ENCODE measurements at regions not wholly inside any gene's neighbourhood (a gene's known extent, or its start where the extent isn't known, plus 50 kb on each side); places are given as distances from the start of the nearest gene placed in this dataset.
"Not testable (repeated sequence)": the region's sequence is repeated elsewhere in the genome, so short reads cannot be mapped to it uniquely, and the experiment has no call there.

DNA sequence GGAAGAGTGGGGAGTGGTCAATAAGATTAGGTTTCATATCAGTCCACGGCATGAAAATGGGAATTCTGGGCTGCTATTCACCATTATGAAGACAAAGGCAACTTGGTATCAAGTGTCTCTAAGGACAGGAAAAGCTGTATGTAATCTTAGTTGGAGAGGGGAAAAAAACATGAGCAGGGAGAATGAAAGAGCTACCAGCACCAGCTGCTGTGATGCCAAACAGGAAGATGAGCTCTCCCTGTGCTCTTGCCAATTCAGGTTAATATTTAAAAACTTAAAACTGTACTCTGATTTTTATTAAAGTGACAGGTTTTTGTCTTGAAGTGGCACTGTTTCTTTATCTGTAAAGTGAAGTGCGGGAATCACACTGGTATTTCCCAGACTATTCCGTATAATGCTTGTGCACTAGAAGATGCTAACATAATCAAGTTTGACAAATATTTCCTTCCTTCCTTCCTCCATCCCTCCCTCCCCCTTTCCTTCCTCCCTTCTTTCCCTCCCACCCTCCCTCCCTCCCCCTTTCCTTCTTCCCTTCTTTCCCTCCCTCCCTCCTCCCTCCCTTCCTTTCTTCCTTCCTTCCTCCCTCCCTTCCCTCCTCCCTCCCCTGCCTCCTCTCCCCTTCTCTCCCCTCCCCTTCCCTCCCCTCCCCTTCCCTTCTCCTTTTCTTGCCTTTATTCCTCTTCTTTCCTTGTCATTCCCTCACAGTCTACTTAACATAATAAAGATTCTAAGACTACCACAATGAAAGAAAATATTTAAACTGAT is 1383.0 kb upstream of the C9orf72 start:
- no peak for DNase-seq

DNA sequence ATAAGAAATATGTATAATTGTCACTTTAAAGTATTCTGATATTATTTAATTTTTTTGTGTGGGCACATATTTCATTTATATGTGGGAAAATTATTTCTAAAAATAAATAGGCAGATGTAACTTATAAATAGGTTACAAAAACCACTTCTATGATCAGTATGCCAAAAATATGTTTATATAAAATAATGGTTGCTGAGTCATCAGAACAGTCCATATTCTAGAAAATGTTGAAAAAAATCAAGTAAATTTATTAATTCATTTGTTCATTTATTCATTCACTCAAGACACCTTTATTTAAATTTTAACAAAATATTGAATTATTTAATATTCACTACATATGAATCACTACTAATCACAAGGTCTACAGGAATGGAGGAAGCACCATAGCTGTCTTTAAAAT is 1387.3 kb upstream of the C9orf72 start:
- no peak for DNase-seq

DNA sequence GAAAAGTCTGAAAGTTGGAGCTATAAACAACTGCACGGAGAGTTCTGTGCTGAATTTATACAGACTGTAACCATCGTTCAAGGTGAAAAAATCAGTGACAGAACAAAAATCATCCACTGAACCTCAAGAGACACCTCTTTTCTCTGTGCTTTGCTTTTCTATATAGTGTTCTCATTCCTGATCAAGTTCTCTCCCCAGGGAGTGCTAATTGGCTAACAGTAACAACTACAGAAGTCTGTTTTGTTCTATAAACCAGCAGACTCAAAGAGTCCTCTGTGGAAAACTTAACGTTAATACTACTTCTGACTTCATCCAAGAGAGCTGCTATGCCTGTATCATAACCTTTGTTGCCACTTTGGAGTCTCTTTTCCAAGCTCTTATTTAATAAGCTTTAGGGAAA is 1388.3 kb upstream of the C9orf72 start:
- no peak for DNase-seq

DNA sequence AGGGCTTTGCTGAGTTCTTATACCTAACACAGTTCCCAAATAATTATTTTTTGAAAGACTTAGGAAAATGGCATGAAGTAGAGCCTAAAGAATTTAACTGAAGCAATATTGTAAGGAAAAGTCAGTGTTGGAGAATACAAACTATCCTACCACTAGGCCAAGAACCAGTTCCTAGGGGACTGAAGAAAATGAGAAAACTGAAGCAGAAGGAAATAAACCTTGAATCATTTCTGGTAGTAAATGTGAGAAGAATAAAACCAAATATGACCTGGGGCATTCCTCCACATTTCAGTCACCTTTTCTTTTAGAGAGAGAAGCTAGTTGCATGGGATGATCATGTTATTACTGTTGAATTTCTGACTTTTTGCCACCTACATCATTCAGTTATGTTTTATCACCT is 1393.9 kb upstream of the C9orf72 start:
- DNase-seq = no peak

DNA sequence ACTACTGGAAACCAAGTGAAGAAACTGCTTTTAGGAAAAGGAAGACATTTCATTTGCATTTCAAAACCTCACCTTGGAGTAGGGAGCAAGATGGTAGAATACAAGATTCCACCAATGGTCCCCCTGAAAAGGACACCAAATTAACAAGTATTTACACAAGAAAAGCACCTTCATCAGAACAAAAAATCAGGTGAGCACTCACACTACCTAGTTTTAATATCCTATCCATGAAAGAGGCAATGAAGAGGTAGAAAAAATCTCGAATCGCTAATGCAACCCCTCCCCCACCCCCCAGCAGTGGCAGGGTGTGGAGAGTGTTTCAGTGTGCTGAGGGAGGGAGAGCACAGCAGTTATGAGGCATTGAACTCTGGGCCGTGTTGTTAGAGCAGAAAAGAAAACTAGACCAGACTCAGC is 1397.0 kb upstream of the C9orf72 start:
- no peak for DNase-seq

DNA sequence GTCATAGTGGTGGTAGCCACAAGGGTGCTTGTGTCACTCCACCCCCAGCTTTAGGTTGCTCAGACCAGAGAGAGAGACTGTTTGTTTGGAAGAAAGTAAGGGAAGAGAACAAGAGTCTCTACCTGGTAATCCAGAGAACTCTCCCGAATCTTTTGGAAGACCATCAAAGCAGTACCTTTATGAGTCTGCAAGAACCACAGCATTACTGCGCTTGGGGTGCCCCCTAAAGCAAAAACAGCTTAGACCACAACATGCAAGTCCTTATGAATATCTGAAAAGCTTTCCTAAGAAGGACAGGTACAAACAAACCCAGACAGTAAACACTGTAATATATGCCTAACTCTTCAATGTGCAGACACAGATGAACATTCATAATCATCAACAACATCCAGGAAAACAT is 1398.6 kb upstream of the C9orf72 start:
- DNase-seq = no peak

DNA sequence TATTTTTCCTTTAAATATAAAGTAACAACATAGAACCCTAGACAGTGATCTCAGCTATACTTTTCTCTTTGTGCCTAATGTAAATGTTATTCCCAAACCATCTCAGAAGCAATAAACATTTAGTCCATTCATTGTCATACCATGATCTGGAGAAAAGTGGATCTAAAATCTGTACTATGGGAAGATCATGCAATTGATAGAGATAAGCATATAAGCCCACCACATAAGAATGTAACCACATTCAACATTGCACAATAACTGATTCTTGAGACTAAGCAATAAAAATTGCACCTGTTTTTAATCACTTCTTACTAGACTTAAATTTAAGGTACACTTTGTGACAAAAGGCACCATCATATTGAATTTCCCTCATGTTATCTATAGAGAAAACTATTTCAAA is 1403.0 kb upstream of the C9orf72 start:
- DNase-seq = no peak

DNA sequence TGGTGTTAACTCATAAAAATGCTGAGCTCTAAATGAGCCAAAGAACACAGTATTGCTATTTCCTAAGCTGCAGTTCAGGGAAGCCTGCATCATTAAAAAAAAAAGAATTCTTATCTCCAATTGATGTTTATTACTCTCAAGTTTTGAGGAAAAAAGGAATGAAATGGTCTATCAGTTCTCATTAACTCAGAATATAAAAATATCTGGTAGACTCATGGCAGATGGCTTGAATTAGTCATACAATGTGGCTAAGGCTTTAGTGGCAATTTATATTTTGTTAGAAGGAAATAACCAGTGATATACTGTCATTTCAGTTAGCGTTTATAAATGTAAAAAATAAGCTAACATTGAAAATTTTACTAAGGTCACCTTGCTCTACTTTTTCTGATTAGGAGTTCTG is 1403.4 kb upstream of the C9orf72 start:
- DNase-seq = no peak

DNA sequence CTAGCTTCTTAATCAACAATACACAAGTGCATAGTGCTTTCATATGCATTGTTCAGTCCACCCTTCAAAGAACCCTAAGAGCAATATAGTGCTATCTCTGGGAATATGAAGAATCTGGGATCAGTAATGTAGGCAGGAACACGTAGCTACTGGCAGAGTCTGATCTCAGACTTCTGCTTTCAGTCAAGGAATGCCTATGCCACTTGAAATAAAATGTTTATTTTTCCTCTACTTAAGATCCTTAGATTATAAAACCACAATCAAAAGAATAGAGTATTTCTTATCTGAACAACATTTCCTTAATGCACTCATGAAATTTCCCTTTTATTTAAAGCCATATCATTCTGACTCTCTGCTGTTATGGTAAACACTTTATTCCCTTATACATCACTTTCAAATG is 1407.8 kb upstream of the C9orf72 start:
- no peak for DNase-seq

DNA sequence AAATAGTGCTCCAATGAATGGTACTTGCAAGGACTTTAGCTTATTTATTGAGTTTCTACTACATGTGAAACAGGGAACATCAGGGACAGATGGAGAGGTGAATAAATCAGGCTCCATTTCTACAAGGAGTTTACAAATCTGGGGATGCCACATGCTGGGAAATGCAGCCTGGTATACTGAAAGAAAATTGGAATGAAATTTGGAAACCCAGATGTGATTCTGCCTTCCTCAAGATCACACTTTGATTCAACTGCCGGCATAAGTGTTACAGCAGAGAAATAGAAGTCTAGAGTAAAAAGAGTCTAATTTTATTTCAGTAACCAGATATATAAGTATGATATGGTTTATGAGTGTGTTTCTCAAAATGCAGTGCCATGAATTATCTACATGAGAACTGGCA is 1408.4 kb upstream of the C9orf72 start:
- DNase-seq = no peak

DNA sequence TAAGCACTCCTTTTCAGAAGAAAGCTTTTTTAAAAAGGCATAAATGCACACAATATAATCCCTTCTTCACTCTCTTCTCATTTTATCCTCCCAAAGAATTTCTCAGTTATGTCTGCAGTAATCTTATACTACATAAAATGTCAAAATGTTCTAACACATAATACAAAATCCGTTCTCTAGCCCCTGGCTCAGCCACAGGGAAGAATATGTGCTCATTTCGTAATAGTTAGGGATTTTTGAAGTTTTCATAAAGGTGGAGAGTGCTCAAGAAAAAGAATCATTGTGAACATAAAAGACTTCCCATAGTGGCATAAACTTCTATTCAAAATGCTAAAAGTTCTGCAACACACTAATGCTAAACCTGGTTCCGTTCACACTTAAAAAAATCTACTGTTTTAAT is 1410.7 kb upstream of the C9orf72 start:
- no peak for DNase-seq

DNA sequence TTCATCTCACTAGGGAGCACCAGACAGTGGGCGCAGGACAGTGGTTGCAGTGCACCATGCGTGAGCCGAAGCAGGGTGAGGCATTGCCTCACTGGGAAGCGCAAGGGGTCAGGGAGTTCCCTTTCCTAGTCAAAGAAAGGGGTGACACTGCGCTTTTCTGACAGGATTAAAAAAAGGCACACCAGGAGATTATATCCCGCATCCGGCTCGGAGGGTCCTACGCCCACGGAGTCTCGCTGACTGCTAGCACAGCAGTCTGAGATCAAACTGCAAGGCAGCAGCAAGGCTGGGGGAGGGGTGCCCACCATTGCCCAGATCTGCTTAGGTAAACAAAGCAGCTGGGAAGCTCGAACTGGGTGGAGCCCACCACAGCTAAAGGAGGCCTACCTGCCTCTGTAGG is 1416.7 kb upstream of the C9orf72 start:
- not testable (repeated sequence) for DNase-seq

DNA sequence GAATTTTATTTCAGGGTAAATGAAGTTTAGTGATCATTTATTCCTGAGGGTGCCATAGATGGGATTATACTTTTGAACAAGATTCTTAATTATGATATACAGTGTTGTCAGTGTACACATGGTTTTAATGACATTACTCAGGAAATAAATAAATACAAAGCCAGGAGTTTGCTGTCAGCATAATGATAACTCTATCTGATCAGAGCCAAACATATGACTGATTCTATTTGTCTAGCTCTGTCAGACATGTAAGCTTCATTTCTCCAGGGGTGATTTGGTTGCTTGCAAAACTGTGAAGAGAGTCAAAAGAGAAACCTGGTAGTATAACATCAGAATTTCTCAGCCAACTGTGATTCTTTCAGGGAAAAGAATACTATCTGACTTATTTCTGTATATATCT is 1425.8 kb upstream of the C9orf72 start:
- DNase-seq = no peak

DNA sequence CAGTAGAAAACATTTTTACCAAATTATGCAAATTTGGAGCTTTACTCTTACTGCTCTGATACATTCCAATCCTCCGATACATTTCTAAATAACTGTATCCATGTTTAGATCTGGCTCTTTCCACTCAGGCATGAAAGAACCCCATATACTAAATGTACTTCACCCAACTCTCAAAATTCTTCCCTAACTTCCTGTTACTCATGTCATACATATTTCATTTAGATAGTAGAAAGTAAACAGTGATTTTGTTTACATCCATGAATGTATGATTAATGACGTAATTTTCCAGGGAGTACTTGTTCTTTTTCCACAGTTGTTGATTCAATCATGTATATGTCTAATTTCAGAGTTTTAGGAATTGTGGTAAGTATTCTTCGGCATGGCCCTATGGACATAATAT is 1426.5 kb upstream of the C9orf72 start:
- no peak for DNase-seq

DNA sequence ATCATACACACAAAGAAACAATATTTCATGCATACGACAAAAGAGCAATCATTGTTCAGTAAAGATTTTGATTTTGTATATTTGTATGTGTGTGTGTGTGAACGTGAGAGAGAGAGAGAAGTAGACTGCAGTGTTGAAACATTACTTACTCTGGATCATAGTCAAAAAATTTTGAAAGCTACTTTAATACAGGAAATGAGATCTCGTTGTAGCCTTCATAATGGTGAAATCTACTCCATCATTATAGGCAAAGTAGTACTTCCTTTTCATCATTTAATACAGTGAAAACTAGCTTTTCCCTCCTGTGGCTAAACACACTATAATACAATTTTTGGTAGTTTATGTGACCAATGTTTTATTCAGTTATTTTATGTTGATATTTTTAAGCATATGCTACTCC is 1427.7 kb upstream of the C9orf72 start:
- no peak for DNase-seq

DNA sequence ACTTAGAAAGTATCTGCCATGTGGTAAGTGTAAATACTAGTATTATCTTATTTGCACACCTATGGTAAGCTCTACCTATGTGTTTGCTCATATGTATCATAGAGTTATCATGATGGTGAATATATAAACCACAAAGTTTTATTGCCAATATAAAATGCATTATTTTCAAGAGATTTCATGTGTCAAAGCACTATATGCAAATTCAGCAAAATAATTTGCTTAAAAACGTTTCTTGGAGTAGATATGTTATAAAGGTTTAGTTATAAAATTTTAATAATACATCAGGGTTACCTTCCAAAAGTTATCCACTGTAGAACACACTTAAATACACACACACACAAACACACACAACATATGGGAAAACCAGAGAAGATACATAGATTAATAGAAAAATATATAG is 1431.7 kb upstream of the C9orf72 start:
- DNase-seq = no peak

DNA sequence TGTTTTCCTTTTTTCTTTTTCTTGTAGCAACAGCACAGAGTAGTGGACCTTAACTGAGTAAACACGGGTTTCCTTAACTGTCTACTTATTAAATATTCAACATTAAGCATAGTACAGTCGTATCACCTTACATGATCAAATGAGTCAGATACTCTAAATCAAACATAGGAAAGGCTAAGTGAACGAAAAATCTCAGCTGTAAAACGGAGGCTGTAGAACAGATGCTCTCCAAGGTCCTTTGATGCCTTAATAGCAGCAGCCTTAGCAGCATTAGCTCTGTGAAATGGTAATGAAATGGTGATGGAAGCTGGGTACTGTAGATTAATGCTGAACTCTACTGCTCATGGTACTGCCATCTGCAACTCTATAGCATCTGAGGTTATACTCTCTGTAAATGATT is 1433.3 kb upstream of the C9orf72 start:
- DNase-seq = no peak

DNA sequence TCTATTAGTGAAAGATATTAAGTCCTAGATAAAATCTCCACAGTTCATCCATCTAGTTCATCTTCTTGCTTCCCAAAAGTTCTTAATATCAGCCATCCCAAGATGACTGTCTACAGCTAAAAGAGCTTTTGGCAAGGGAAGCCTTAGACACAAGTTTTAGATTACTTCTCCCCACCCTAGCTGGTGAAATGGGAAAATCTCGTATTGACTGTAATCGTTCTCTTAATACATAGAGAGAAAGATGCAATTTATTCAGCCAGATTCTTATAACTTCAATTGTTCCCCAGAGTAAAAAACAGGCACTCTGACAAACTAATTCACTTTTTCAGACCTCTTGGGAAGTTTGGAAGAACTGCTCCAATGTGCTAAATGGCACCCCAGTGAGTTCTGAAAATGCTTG is 1439.6 kb upstream of the C9orf72 start:
- no peak for DNase-seq

DNA sequence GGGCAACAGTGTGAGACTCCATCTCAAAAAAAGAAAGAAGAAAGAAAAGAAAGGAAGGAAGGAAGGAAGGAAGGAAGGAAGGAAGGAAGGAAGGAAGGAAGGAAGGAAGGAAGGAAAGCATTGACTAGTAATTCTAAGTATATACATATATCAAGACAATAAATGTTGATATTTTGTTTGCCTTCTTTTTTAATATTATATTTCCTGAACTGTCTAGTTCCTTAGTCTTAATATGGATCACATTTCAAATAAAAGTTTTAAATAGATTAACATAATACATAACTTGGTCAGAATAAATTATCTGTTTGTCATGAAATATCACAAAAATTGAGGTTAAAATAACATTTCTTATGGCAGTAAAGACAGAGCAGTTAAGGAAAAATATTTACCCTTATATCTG is 1448.4 kb upstream of the C9orf72 start:
- no peak for DNase-seq

DNA sequence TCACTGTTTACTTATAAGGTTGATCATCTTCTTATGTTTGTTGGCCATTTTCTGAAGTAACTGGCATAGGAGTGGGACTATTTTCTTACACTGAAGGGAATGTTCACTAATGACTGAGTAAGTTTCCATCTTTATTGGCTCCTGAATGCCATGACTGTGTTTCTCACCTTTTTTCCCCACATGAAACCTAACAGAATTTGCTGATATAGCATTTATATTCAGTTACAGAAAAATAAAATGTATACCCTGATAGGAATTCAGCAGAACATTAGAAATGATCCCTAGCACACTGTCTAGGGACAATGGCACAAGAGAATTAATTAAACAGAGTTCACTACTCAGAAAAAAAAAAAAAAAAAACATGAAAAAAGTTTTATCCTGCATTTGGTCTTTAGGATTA is 1465.1 kb upstream of the C9orf72 start:
- DNase-seq = no peak

DNA sequence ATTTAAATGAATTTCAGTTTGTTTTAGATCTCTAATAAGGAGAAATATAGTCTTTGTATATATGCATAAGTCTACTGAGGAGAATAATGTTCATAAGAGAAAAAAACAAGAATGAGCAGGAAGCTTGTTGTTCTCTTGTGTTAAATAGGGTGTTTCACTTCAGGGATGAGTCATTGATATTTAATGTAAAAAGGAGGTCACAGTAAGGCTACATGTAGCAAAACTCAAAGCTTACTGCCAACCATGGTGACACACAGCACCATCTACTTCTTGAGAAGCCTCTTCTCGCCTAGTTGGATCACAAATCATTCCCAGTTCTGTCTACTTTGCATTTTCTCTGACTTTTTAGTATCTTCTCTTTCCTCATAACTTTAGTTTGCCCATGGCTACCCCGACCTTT is 1466.0 kb upstream of the C9orf72 start:
- DNase-seq = no peak

DNA sequence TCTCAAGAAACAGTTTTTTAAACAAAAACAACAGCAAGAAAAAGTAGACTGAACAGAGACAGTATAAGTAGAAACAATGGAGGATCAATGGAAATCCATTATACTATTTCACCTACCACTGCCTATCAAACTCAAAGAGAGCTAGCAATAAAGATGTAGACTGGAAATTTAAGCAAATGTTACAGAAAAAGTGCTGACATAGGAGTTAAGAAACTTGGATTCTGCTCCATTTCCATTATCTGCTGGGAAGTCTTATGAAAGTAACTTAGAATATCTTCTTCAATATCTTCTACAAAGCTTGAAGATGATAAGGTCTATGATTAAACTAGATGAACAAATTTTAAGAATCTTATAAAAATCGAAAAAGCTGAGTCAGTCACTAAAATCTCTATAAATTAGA is 1469.8 kb upstream of the C9orf72 start:
- DNase-seq = no peak

DNA sequence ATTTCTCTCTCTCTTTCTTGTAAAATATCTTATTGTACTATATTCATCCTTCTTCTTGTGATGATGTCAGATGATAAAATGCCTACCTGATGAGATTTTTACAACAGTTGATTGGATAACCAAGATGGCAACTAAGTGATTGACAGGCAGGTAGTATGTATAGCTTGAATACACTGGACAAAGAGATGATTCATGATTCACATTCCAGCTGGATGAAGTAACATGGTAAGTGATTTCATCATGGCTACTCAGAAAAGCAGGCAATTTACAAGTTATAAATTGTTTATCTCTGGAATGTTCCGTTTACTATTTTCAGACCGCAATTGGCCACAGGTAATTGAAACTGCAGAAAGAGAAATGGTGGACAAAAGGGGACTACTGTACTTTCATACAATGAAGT is 1471.7 kb upstream of the C9orf72 start:
- no peak for DNase-seq

DNA sequence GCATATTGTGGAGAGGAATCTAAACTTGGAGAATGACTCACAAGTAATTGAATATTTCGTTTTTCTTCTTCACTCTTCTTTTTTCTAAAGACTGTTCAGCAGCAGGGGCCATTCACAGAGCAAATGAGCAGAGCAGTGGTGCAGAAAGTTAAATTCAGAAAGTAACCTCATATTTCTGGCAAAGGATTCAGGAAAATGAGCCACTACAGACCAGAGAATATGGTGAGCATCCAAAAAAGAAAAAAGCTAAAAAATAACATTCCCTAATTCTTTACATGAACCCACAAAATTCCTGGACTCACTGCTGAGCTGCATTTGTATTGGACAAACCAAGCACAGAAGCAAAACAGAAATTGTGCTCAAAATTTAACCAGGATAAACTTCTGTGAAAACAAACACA is 1486.8 kb upstream of the C9orf72 start:
- no peak for DNase-seq

DNA sequence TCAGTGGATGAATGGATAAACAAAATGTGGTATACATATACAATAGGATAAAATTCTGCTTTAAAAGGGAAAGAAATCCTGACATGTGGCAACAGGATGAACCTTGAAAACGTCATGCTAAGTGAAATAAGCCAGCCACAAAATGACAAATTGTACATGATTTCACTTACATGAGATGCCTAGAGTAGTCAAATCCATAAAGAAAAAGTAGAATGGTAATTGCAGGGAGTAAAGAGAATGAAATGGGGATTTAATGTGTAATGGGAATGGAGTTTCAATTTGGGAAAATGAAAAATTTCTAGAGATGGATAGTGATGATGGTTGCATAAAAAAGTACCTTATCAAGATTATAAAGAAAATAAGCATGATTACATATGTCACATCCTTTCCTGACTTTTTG is 1489.2 kb upstream of the C9orf72 start:
- DNase-seq = no peak

DNA sequence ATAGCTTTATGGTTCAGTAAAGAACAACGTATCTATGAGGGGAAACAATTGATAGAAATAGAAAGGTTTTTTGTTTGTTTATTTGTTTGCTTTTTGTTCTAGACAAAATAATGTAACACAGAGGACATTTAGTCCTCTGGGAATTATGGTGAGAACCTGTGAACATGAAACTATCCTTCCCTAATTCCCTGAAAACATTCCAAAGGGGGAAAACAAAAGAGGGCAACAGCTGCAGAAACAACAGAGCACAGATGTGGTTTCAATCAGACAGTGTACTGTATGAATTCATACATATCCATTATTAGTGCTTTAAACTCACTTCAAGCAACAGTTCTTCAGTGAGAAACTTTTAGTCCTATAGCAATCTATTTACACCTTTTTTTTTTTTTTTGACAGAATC is 1489.8 kb upstream of the C9orf72 start:
- no peak for DNase-seq

All from NCI-H1436 treated with DMSO at 0.1 percent for 48 hours (cell line).